ENCODE measurements at regions not wholly inside any gene's neighbourhood (a gene's known extent, or its start where the extent isn't known, plus 50 kb on each side); places are given as distances from the start of the nearest gene placed in this dataset.

DNA sequence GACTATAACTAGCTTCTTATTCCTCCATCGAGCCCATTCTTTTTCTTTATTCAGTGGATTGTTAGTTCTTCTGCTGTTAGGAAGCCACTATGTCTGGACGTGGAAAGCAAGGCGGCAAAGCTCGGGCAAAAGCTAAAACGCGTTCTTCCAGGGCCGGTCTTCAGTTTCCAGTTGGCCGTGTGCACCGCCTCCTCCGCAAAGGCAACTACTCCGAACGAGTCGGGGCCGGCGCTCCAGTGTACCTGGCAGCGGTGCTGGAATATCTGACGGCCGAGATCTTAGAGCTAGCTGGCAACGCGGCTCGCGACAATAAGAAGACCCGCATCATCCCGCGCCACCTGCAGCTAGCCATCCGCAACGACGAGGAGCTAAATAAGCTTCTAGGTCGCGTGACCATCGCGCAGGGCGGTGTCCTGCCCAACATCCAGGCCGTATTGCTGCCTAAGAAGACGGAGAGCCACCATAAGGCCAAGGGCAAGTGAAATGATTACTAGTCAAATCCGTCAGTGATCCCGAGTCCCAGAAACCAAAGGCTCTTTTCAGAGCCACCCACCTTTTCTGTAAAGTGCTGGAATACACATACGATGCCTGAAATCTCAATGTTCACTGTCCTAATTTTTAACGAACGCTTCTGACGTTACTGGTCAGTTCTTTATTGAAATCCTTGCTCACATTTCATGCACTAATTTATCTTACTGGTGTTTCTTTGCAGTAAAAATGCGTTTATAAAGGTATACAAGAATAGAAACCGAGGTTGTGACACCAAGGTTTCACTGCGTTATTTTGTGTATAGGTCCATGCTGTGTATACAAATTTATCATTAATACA, 129.9 kb downstream of the HFE start:
- no peak for DNase-seq

DNA sequence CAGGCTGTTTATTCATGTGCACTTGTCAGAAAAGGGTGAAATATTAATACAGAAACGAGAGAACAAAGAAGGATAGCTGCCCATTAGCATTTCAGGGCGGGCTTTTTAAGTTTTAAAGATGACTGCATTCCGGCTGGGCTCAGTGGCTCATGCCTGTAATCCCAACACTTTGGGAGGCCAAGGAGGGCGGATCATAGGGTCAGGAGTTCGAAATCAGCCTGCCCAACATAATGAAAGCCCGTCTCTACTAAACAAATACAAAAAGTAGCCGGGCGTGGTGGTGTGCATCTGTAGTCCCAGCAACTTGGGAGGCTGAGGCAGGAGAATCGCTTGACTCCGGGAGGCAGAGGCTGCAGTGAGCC, 130.5 kb downstream of the HFE start:
- peak; percentile 51 for DNase-seq

DNA sequence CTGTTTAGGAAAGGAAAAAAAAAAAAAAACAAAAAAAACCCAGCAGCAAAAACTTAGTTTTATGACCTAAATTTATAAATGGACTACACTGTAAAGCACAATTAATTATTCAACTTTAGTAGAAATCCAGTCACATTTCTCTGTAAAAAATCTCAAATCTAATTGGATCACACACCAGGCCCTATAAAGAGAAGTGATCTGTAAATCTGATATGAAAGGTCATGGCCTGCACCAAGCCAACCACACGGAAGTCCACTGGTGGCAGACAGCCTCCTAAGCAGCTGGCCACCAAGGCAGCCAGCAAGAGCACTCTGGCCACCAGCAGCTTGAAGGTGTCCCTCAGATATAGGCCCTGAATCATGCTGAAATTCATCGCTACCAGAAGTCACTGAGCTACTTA, 131.6 kb downstream of the HFE start:
- DNase-seq: no peak

DNA sequence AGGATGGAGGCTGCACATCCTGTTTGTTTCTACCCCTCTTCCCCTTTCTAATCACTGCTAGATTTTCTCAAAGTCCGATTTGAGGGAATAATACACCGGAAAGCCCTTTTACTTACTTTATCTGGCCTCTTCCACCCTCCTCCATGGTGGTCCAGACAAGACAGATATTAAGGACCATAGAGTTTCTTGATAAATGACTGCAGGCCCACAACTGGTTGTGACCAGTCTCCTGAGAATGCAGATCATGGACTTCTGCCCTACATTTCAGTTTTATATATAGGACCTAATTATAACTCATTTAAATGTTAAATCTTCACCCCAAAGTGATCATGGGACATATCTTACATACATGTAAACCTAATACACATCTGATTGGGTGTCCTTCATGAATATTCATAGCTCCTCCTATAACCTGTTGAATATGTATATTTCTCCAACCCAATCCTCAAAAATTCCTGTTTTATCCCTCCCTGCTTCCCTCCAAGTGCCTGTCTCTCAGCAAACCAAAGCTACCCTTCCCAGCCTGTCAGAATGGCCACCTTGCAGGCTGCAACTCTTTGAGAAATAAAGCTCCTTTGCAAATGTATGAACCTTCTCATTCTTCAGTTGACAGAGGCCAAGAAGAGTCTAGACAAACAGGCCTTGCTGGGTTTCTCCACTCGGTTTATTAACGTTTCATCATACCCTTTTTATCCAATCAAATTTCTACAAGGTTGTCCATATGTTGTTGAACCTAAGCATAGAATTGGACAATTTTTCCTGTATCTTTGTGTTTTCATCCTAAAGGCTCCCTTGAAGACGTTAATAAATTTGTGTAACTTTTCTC, 133.1 kb downstream of the HFE start:
- no peak for DNase-seq

DNA sequence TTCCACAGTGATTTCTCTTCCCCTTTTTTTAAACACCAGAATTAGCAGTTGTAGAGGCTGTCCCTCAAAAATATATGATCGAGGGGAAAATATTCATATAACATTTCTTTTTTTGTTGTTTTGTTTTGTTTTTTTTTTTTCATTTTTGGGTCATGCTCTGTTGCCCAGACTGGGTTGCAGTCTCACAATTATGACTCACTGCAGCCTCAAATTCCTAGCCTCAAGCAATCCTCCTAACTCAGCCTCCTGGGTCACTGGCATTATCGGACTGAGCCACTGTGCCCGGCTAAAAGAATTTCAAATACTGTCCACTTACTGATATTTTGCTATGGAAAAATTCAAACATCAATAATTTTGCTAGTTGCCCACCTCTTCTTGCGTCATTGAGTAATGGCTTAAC, 134.0 kb downstream of the HFE start:
- DNase-seq: no peak

DNA sequence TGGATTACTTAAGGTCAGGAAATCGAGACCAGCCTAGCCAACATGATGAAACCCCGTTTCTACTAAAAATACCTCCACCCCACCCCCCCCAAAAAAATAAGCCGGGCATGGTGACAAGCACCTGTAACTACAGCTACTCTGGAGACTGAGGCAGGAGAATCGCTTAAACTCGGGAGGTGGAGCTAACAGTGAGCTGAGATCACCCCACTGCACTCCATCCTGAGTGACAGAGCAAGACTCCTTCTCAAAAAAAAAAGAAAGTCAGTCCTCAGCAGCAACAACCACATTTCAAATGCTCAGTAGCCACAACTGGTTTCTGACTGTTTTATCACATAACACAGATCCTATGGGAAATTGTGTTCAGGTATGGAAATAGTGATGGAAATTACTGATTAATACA, 135.3 kb downstream of the HFE start:
- DNase-seq: no peak

DNA sequence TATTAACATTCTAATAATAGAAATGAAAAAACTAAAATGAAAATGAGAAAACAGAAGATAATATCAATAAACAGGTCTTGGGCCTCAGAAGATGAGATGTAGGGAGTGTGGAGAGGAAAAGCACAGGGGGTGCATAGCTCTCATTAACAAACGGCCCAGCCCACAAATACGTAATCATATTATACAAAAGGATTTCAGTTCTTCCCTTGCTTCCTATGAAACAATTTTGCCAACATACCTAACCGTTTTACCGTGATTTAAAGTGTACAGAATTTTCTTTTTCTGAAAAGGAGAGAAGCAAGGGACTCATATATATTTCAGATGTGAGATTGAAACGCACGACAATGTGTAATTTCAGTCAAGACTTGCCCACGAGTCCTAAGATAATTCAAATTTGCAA, 136.0 kb downstream of the HFE start:
- DNase-seq: peak; percentile 34

DNA sequence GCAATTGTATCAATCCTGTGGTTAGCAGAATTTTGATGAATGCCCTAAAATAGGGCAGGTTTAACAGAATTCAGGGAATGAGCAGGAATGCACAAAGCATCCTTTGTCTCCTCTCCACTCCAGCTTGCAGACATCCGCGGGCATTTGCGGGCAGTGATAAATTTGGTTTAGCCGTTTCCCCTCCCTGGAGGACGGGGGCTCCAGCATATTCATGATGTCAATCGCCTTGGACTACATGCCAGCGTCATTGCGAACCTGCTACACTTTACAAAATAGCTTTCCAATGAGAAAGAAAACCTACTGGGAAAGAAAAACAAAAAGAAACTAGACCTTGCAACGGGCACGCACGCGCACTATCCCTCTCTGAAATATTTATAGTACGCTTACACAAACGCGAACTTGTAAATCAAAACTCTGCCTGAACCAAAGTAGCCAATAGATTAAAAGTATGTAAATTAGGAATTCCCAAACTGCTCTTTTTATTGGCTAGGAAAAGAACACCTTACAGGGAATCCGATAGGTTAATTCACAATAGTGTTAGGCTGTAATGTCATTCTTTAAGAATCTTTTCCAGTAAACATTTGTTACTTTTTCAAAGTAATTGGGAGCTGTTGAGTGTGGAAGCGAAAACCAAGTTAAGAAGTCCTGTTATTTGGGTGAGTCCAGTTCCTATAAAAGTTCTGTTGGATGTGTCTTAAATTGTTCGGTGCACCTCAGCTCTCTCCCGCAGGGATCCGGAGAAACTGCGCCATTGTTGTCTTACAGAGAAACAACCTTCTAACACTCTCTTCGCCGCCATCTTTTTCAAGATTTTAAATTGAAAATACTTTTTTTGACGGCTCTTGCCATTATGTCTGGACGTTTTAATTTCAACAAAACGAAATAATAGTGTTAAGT, 136.7 kb downstream of the HFE start:
- DNase-seq: peak; percentile 93

DNA sequence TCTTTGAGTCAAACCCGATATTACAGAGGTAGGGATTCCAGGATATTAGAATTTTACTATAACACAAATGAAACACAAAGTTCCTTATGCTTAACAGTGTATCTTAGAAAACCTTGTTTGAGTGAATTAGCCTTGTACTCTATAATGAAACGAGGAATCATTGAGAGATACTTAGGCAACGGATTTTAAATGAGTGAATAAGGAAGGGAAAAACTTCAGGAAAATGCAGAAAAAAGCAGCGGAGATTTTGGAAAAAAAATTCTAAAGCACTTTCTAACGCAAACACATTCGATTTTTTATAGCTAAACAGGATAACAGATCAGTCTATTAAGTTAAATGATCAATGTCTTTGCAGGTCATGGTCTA, 137.3 kb downstream of the HFE start:
- no peak for DNase-seq

DNA sequence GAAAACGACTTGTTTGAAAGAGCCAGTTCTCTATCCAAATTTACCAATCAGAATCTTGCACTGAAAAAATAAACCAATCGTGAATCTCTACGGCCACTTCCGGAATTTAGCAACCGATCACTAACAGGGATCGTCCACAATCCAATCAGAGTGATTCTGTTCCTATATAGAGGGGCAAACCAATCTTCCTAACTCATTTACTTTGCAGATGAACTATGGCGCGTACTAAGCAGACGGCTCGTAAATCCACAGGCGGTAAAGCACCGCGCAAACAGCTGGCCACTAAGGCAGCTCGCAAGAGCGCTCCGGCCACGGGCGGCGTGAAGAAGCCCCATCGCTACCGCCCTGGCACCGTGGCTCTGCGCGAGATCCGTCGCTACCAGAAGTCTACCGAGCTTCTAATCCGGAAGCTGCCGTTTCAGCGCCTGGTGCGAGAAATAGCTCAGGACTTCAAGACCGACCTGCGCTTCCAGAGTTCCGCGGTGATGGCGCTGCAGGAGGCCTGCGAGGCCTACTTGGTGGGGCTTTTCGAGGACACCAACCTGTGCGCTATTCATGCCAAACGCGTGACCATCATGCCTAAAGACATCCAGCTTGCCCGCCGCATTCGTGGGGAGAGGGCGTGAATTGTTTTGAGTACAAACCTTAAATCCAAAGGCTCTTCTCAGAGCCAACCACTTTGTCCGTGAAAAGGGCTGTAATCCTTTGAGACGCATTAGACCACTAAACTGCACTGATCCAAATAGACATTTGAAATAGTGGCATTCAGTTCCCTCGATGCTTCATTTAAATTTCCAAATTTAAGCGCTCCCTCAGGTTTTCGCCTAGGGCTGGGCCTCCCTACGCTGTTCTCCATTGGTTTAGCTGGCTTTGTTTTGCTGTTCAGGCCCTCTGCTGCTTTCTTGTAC, 138.0 kb downstream of the HFE start:
- DNase-seq: peak; percentile 94

DNA sequence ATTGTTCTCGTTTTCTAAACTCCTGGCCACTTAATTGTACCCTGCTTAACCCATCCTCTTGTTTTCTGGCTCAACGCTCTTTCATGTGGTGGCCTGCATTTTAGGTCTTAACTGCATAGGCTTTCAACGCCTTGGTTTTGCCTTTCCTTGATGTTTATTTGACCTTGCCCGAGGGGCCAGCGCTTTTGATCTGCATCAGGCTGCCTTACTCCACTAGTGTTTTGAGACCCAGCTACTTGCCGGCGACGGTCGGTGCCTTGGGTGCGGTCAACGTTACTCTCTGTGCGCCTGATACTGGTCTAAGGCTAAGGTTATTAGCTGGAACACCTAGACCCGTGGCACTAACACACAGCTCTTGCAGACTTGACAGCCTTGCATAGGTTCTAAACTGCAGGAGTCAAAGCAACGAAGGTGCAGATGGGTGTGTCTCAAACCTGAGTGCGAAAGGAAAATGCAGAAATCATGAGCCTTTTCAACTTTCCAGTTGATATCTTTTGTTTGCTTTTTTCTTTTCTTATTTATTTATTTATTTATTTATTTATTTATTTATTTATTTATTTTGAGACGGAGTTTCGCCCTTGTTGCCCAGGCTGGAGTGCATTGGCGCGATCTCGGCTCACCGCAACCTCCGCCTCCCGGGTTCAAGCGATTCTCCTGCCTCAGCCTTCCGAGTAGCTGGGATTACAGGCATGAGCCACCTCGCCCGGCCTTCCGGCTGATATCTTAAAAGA, 138.8 kb downstream of the HFE start:
- DNase-seq: no peak

DNA sequence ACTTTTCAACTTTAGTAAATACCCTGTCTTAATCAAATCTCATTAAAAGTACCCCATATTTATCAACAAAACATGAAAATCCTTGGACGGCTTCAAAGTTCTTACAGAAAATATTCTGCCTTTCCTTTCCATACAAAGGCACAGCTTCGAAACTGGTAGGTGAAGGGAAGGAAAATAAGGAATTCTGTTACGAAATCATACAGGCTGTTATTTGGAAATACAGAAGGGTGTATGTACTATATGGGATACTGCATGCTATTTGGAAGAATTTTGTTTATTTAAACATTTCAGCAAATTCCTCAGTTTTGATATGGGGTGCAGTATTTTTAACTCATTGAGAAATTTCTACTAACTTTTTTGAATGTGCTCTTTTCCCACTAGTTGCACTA, 138.4 kb upstream of the BTN3A2 start:
- DNase-seq: no peak

DNA sequence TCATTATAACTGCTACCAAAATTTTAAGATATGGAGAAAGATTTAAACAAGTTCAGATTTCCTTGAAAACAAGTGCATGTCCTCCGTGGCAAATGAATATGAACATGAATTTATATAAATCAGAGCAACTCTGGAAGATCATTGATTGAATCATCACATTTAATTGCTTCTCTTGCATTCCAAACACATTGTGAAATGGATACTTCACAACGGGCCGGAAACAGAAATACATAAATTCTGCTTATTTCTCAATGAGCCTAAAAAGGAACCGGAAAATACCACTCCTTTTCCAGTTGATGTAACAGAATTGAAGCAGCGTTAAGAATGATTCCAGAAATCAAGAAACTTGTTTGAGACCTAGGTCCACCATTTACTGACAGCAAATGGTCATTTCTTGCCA, 134.6 kb upstream of the BTN3A2 start:
- peak; percentile 44 for DNase-seq

DNA sequence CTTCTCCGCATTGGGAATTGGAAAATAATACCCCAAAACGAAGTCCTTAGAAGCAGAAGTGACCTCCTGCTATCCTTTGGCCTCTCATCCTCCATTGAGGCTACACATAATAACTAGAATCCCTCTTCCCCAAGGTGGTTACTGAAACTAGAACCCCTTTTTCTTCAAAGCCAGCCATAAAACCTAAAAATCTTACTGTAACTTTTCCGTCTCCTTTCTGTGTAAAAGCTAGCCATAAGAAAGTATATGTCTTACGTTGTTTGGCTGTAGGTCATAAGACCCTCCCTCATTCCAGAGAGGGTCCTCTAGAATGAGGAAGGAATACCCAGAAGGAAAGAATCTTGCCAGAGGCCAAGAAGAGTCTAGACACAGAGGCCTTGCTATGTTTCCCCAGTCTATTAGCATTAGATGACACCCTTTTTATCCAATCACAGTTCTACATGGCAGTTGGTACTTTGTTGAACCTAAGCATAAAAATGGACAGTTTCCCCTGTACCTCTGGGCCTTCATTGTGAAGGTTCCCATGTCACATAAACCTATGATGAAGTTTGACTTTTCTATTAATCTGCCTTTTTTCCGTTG, 133.9 kb upstream of the BTN3A2 start:
- no peak for DNase-seq

DNA sequence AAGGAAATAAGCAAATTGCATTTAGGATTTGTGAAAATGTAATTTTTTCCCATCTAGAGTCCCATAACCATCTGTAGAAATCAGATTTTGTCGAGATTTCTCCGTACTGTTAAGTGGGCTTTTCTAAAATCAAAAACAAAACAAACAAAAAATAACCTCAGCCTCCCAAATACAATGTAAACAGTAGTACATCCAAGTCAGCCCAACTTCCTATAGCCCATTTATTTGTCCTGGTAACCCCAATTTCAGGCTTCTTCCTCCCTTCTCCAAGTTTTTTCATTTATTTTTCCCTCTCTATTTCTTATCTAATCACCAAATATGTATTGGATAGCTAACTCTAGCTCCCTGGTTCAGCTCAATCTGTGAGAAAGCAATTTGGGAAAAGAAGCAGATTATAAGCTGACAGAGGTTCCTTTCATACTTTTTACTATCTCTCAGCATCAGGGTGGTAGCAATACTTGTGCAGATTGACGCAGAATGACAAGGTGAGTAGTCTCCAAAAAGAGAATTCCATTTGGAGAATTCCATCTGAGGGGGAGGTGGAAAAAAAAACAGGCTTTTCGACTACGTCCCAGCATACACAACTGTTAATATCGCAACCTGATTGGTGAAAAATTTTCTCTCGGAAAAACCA, 132.6 kb upstream of the BTN3A2 start:
- no peak for DNase-seq

DNA sequence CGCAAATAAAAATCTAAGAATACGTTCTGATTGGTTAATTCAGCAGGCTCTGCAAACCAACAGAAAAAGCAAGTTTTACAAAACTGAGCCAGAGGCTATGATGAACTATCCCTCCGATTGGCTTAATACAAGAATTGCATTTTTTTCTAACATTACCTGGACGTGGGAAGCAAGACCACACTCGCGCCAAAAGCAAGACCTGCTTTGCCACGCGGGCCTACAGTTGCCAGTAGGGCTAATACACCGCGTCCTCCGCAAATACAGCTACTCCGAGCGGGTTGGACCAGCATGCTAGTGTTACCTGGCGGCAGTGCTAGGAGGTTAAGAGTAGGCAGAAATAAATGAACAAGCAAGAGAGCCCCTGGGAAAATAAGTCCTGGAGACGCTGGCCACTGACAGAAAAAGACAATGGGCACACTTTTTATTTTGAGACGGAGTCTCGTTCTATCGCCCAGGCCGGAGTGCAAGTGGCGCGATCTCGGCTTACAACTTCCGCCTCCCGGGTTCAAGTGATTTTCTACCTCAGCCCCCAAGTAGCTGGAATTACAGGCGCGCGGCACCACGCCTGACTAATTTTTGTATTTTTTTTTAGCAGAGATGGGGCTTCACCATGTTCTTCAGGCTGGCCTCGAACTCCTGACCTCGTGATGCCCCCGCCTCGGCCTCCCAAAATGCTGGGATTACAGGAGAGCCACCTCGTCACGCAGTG, 131.9 kb upstream of the BTN3A2 start:
- DNase-seq: peak; percentile 65

DNA sequence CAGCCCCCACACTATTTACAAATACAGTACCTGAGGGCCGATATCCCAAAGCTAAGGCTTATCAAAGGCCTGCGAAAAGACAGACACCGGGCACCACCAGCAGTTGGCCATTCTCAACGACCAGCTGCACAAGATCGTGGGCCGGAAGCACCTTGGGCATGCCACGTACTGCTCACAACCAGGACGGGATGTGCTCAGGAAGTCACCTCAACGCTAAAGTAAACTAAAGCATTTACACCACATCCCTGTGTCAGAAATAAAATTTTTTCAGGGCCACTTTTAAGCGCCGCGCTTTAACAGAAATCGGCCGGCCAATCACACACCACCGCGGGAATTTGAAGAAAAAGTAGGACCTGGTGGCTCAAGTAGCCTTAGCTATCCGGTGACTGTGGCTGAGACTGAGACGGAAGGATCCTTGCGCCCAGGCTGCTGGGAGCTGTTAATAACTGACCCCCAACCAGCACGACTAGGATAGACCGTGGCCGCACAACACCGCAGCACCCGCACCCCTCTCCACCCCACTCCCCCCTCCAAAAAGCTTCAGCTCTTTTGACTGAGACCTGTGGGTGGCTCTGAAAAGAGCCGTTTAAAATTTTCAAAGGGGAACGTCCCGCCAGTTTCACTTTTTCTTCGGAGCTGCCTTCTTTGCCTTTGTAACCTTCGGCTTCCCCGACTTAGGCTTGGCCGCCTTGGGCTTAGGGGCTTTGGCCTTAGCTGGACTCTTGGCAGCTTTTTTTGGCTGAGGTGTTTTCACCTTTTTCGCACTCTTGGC, 131.2 kb upstream of the BTN3A2 start:
- DNase-seq: peak; percentile 82

DNA sequence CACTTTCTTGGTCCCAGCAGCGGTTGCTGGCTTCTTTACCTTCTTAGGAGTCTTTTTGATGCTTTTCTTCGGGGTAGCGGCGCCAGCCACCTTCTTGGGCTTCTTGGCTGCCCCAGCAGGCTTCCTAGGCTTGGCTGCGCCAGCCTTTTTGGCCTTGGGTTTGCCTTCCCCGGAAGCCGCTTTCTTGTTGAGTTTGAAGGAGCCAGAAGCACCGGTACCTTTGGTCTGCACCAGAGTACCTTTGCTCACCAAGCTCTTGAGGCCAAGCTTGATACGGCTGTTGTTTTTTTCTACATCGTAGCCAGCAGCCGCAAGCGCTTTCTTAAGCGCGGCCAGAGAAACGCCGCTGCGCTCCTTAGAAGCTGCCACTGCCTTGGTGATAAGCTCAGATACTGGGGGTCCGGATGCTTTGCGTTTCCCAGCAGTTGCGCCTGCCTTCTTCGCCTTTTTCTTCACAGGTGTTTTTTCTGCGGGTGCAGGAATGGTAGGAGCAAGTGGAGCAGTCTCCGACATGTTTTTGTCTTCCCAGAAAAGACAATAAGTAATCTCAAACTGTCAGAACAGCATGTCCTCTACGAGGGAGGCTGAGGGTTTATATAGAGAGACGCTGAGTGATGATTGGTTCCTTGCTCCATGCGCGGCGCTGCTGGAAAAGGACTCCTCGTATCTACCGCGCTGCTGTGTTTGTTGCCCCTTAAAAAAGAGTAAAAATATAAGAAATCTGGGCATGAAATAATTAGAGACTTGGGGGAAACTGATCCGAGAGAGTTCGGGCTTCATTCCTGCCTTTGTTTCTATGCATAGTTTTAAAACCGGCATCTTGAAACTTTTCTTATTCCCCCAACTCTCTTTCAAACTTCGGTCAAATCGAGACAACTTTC, 130.3 kb upstream of the BTN3A2 start:
- DNase-seq: peak; percentile 89

All from EL (cell line).